Stimulated activated naive CD8-positive, alpha-beta T cell treated with anti-CD3 and anti-CD28 coated beads, Interleukin-15, Interleukin-2, amounts not matched to agents 100 ng/mL and 50 ng/mL, for 24 hours (primary cell): ENCODE measurements at regions not wholly inside any gene's neighbourhood (a gene's known extent, or its start where the extent isn't known, plus 50 kb on each side); places are given as distances from the start of the nearest gene placed in this dataset.

Source experiments
- H3K27ac Mint-ChIP-seq: one replicate; pipeline ENCODE4 v1.8.0; 2021; ENCODE audit warnings: mild to moderate bottlenecking, mixed read lengths
- H3K27me3 Mint-ChIP-seq: one replicate; pipeline ENCODE4 v1.8.0; 2021; ENCODE audit warnings: mixed read lengths
- H3K36me3 Mint-ChIP-seq: one replicate; pipeline ENCODE4 v1.8.0; 2021; ENCODE audit warnings: low read depth, mixed read lengths
- H3K4me1 Mint-ChIP-seq: one replicate; pipeline ENCODE4 v1.8.0; 2021; ENCODE audit warnings: low read depth, mixed read lengths
- H3K4me3 Mint-ChIP-seq: one replicate; pipeline ENCODE4 v1.8.0; 2021; ENCODE audit warnings: mild to moderate bottlenecking, mixed read lengths
- H3K9me3 Mint-ChIP-seq: one replicate; pipeline ENCODE4 v1.8.0; 2021; ENCODE audit warnings: mixed read lengths

DNA sequence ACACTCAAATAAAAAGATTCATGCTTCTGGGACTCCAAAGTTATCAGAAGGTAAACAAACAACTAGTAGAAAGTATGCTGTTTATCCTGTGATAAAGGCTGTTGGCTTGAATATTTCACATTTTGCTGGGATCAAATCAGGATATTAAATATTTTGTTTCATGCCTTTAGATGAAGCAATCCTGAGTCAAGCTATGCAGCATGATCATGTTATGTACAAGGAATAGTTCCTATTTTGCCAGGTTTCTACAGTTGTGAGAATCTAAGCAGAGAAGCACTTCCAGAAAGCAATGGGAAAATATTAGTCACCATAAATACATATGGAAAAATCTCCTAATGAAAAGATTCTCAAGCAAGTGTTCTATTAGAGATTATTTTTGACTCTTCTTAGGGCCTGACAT is 262.8 kb upstream of the PCDH15 start:
- Mint-ChIP-seq H3K27ac (no peak overlapping the region), H3K4me3 (no peak overlapping the region), H3K9me3 (peaks cover 8% of the 10 kb centered on the region), H3K4me1 (no peaks in the 10 kb centered on the region), H3K27me3 (no peaks in the 10 kb centered on the region), H3K36me3 (no peaks in the 10 kb centered on the region)

DNA sequence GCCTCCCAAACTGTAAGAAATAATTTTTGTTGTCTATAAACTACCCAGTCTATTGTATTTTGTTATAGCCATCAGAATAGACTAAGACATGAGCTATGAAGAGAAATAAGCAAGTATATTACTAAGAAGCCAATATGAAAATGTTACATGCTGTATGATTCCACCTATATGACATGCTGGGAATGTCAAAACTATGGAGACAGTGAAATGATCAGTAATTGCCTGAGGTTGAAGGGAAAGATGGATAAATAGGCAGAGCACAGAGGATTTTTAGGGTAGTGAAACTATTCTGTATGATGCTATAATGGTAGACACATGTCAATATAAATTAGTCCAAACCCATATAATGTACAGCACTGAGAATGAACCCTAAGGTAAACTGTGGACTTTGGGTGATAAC is 261.3 kb upstream of the PCDH15 start:
- H3K9me3 Mint-ChIP-seq: peaks cover 8% of the 10 kb centered on the region
- no peaks in the 10 kb centered on the region for H3K36me3 Mint-ChIP-seq
- no peak overlapping the region for H3K4me3 Mint-ChIP-seq
- H3K27ac Mint-ChIP-seq: no peak overlapping the region
- no peaks in the 10 kb centered on the region for H3K4me1 Mint-ChIP-seq
- H3K27me3 Mint-ChIP-seq: no peaks in the 10 kb centered on the region

DNA sequence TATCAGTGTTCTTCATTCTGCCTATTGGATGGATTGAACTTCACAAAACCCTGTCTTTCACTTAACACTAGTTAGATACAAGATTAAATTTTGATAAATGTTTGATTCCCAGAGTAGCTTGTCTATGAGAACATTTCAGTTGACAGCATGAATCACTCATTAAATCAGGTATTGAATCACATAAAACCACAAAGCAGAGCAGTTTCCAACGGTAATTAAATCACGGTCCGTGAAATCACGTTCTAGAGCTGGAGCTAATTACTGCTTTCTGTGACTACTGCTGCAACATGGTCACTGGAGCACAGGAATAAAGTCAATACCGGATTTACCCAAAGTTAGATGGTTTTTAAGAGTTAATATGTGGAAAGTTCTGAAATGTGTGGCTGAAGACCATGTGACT is 257.8 kb upstream of the PCDH15 start:
- Mint-ChIP-seq H3K27me3 (no peaks in the 10 kb centered on the region), H3K4me1 (no peaks in the 10 kb centered on the region), H3K27ac (no peak overlapping the region), H3K9me3 (peaks cover 12% of the 10 kb centered on the region), H3K4me3 (no peak overlapping the region), H3K36me3 (no peaks in the 10 kb centered on the region)

DNA sequence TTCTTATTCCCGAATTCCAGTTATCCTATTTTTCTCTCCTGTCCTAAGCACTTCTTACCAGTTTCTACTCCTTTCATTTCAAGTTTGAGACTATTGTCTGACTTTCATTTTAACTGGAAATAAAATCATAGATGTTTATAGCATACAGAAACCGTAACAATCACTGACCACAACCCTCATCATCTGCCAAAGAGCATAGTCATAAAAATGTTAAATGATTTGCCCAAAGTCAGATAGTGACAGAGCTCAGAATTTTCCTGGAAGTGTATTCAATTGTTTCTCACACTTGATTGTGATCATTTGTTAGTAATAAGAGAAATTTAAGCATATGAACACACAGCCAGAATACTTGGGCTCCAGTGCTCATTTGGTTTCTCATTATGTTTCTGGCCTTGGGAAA is 250.5 kb upstream of the PCDH15 start:
- no peak overlapping the region for H3K4me3 Mint-ChIP-seq
- no peaks in the 10 kb centered on the region for H3K36me3 Mint-ChIP-seq
- H3K9me3 Mint-ChIP-seq: peaks cover 14% of the 10 kb centered on the region
- H3K27me3 Mint-ChIP-seq: no peaks in the 10 kb centered on the region
- no peaks in the 10 kb centered on the region for H3K4me1 Mint-ChIP-seq
- H3K27ac Mint-ChIP-seq: no peak overlapping the region

DNA sequence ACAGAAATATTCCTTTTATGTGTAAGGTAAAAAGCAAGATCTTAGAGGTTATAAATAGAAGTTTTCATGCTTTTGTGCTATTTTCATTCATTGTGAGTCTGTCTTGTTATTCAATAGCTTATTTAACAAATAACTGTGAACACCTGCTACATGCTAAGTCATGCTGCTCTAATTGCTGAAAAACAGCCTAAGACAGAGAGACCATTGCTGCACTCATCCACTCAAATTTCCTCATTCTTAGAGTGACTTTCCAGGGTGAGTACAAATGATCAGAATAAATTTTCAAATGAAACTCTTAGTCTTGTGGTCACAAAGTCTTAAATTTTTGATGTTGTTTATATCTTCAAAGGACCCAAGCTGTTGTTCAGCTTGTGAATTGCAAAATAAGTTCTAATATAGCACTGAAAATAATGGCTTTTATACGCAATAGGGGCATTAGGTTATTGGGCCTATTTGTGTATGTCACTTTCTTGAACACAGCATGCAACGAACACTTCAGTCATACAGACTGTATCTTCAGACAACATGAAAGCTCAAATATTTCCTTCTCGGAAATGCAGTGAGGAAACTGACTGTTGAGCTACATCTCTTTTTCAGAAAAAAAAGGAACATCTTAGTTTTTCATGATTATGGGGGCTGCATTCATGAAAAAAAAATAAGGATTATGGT is 247.9 kb upstream of the PCDH15 start:
- H3K9me3 Mint-ChIP-seq: peaks cover 6% of the 10 kb centered on the region

DNA sequence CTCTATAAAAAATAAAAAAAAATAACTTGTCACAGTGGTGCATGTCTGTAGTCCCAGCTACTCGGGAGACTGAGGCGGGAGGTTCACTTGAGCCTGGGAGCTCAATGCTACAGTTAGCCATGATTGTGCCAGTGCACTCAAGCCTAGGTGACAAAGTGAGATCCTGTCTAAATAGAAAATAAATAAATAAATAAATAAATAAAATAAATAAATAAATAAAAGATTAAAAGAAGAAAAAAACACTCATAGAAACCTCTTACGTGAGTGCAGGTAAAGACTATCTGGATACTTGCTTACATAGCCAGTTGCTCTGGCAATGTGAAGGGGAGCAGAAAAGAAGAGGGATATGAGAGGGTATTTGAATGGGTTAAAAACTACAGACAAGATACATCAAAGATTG is 242.5 kb upstream of the PCDH15 start:
- Mint-ChIP-seq H3K36me3 (no peaks in the 10 kb centered on the region), H3K27ac (no peak overlapping the region), H3K27me3 (no peaks in the 10 kb centered on the region), H3K9me3 (peaks cover 6% of the 10 kb centered on the region), H3K4me1 (no peaks in the 10 kb centered on the region), H3K4me3 (no peak overlapping the region)

More for the DNA sequence above, 247.9 kb upstream of the PCDH15 start:
- Mint-ChIP-seq H3K4me3 (no peak overlapping the region), H3K4me1 (no peaks in the 10 kb centered on the region), H3K27ac (no peak overlapping the region), H3K36me3 (no peaks in the 10 kb centered on the region), H3K27me3 (no peaks in the 10 kb centered on the region)

DNA sequence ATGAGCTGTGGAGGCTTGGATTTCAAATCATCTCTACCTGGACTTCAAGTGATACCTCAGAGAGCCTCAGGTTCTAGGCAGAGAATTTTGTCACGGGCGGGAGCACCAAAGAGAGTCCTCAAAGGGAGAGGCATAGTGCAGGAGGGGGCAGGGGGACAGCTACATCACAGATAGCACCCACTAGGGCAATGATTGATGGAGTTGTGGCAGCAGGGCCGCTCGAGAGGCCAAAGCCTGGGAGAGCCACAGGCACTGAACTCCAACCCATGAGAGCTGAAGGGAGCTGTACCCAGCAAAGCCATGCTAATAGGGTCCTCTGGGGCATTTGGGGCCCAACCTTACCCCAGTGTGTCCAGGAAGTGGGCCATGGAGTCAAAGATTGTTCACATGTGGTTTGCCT is 232.0 kb upstream of the PCDH15 start:
- H3K4me1 Mint-ChIP-seq: no peaks in the 10 kb centered on the region
- H3K9me3 Mint-ChIP-seq: peaks cover 5% of the 10 kb centered on the region
- no peaks in the 10 kb centered on the region for H3K36me3 Mint-ChIP-seq
- H3K4me3 Mint-ChIP-seq: no peak overlapping the region
- no peaks in the 10 kb centered on the region for H3K27me3 Mint-ChIP-seq
- H3K27ac Mint-ChIP-seq: no peak overlapping the region

DNA sequence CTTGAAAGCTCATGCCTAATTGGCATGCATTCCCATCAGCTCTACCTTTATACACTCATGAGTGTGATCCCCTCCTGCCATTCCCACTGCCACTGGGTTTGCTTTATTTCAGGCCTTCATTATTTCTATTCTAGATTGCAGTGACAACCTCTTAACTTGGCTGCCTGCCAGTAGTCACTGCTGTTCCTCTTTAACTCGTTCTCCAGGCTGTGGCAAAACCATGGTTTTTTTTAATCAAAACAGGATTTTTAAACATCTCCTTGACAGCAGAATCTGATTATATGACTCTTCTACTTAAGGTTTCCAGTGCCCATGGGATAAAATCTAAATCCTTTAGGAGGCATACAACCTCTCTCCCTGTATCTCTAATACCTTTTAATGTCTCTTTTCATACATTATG is 223.7 kb upstream of the PCDH15 start:
- Mint-ChIP-seq H3K9me3 (peaks cover 6% of the 10 kb centered on the region), H3K4me3 (no peak overlapping the region), H3K27ac (no peak overlapping the region), H3K36me3 (no peaks in the 10 kb centered on the region), H3K4me1 (no peaks in the 10 kb centered on the region), H3K27me3 (no peaks in the 10 kb centered on the region)

DNA sequence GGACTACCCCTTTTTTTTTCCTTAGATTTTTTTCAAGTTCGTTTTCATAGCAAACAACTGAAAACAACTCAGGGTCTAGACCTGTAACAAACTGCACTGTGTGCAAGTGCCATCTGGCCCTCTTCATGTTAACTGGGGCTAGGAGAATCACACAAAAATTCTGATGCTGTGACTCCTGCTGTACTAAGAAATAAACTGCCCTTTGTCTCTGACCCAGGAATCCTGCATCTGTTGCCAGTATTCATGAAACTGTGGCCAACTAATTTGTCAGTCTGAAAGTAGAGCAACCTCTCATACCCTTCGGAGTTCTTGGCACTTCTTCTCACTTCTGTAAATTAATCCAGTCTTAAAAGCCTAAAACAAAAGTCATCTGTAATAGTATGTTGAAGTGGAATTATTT is 218.4 kb upstream of the PCDH15 start:
- no peak overlapping the region for H3K4me3 Mint-ChIP-seq
- peaks cover 8% of the 10 kb centered on the region for H3K9me3 Mint-ChIP-seq
- H3K27me3 Mint-ChIP-seq: no peaks in the 10 kb centered on the region
- no peaks in the 10 kb centered on the region for H3K36me3 Mint-ChIP-seq
- no peak overlapping the region for H3K27ac Mint-ChIP-seq
- H3K4me1 Mint-ChIP-seq: no peaks in the 10 kb centered on the region

DNA sequence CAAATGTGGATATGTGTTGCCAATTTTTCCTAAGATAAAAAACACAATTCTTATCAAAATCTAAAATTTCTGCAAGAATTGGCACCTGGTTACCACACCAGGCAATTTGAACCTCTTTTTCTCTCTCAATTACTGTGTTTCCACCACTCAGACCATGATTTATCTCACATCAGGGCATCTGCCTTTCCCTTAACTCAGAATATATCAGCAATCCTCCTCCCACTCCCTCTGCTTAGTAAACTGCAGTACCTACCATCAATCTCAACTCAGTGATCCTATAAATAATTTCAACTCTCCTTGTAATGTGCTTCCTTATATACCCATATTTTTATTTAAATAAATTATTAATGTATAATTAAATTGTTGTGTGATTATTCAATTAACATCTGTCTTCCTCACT is 212.3 kb upstream of the PCDH15 start:
- Mint-ChIP-seq H3K4me3 (no peak overlapping the region), H3K27me3 (no peaks in the 10 kb centered on the region), H3K27ac (no peak overlapping the region), H3K36me3 (no peaks in the 10 kb centered on the region), H3K9me3 (no peaks in the 10 kb centered on the region), H3K4me1 (no peaks in the 10 kb centered on the region)

DNA sequence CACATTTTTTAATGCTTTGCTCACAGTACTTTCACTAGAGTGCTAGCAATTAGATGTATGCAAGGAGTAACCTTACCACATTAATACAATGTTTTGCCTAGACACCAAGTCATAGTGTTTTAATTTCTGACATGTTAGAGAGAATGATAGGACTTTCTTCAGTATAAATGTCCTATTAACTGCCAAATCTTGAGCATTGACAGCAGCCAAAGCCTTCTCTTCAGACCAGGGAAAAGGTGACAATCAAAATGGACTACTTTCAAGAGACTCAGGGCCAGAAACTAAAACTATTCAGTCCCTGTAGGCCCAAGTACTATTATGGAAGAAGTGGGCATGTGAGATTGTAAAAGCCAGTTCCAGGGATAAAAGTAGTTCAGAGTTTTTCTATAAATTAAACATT is 201.4 kb upstream of the PCDH15 start:
- H3K4me1 Mint-ChIP-seq: no peaks in the 10 kb centered on the region
- H3K9me3 Mint-ChIP-seq: peaks cover 11% of the 10 kb centered on the region
- H3K27ac Mint-ChIP-seq: no peak overlapping the region
- H3K27me3 Mint-ChIP-seq: no peaks in the 10 kb centered on the region
- H3K4me3 Mint-ChIP-seq: no peak overlapping the region
- no peaks in the 10 kb centered on the region for H3K36me3 Mint-ChIP-seq

DNA sequence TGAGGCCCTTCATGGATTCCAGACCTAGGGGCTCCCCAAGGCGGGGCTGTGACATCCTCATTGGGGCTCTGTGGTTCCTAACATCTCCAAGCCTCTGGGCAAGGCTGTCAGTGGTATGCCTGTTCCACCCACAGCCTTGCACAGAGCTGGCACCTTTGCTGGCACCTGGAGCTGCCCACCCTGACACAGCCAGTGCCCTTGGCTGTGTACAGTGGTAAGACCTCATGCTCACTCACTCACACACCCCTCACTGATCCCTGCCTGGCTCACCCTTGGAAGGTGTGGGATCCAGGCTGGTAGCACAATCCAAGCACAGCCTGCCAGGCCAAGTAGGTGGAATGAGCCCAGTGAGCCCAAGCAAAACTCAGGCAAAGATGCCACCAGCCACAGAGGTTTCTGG is 200.4 kb upstream of the PCDH15 start:
- Mint-ChIP-seq H3K4me1 (no peaks in the 10 kb centered on the region), H3K36me3 (no peaks in the 10 kb centered on the region), H3K27me3 (no peaks in the 10 kb centered on the region), H3K9me3 (peaks cover 5% of the 10 kb centered on the region), H3K27ac (no peak overlapping the region), H3K4me3 (no peak overlapping the region)

DNA sequence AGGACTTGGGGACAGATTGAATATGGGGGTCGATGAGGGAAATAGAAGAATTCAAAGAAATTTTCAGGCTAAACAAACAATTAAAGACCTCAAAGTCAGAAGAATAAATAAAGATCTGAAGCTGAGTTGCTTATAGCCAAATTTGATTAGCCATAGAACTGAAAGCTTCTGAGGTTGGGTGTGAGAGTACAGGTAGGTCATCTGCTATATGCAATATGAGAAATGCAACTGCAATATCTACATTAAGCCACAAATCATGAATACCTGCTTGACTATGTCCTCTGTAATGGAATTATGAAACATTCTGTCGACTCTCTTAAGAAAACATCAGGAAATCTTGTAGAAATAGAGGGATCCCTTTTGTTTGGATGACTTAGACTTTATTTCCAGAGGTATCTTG is 192.1 kb upstream of the PCDH15 start:
- no peaks in the 10 kb centered on the region for H3K4me1 Mint-ChIP-seq
- no peak overlapping the region for H3K4me3 Mint-ChIP-seq
- peaks cover 4% of the 10 kb centered on the region for H3K9me3 Mint-ChIP-seq

DNA sequence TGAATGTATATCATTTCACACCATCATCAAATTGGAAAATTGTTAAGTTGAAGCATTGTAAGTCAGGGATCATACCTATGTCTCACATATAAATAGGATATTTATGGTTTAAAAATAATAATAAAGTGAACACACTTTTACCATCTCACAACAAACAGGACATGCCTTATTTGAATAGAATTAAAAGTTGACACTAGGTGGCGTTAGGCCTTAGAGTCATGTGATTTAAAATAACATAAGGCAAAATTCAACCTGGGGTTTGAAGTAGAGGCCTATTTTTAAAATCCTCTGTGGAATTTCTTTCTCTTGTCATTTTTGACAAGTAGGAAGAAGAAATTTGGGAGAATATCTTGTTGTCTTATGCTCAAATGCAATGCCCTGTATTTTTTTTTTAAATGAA is 184.7 kb upstream of the PCDH15 start:
- Mint-ChIP-seq H3K36me3 (no peaks in the 10 kb centered on the region), H3K27ac (no peak overlapping the region), H3K4me3 (no peak overlapping the region), H3K4me1 (no peaks in the 10 kb centered on the region), H3K27me3 (no peaks in the 10 kb centered on the region), H3K9me3 (peaks cover 3% of the 10 kb centered on the region)

More for the DNA sequence above, 192.1 kb upstream of the PCDH15 start:
- Mint-ChIP-seq H3K27ac (no peak overlapping the region), H3K36me3 (no peaks in the 10 kb centered on the region), H3K27me3 (no peaks in the 10 kb centered on the region)

DNA sequence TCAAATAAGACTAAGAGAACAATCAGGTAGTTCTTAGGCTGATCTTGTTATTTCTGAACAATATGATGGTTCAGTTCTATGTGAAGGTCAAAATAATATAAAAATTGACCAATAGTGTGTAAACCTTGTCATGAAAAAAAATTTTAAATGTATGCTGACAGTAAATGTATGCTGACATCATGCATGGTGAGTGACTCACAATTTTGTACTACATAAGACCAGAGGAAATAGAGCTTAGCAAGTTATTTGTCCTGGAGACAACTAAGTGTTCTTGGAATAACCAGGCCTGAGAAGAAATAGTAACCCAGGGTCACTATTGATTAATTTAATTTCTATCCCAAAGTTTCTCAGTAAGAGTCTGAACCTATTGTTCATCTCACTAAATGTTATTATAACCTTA is 182.2 kb upstream of the PCDH15 start:
- Mint-ChIP-seq H3K27ac (no peak overlapping the region), H3K36me3 (no peaks in the 10 kb centered on the region), H3K4me1 (no peaks in the 10 kb centered on the region), H3K27me3 (no peaks in the 10 kb centered on the region), H3K4me3 (no peak overlapping the region), H3K9me3 (peaks cover 3% of the 10 kb centered on the region)

DNA sequence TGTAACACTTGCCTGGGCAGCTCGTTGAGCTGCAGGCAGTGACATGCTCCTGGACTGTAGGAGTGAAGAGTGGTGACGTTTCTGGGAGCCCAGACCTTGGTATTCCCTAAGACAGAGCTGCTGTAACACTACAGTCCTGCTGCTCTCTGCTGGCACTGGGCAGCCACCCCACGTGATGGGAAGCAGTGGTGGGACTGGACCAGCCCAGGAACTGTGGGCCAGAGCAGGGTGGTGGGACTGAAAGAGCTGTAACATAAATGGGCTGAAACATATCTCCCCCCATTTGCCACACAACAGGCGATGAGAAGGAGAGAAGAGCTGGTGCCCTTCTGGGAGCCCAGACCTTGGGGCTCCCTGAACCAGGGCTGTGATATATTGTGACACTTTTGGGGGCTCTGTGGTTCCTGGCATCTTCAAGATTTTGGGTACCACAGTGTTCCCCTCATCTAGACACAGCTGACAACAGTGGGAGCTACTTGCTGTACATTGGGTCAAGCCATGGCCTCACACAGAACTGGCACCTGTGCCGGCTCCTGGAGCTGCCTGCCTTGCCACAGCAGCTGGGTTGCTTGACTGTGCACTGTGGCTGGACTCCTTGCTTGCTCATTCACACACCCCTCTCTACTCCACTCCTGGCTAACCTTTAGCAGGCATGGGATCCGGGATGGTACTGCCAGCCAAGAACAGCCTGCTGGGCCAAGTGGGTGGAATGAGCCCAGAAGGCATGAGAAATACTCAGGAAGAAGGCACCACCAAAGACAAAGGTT is 161.3 kb upstream of the PCDH15 start:
- H3K27ac Mint-ChIP-seq: no peak overlapping the region
- no peaks in the 10 kb centered on the region for H3K27me3 Mint-ChIP-seq
- no peaks in the 10 kb centered on the region for H3K4me1 Mint-ChIP-seq
- no peak overlapping the region for H3K4me3 Mint-ChIP-seq
- H3K36me3 Mint-ChIP-seq: no peaks in the 10 kb centered on the region
- H3K9me3 Mint-ChIP-seq: peaks cover 8% of the 10 kb centered on the region
